DND-41 (cell line): ENCODE measurements at regions not wholly inside any gene's neighbourhood (a gene's known extent, or its start where the extent isn't known, plus 50 kb on each side); places are given as distances from the start of the nearest gene placed in this dataset.

Source experiments
- CTCF ChIP-seq: IDR thresholded peaks from 2 replicates; pipeline ENCODE4 v1.5.1; 2012; ENCODE audit warnings: borderline replicate concordance, low read length, moderate library complexity, mild to moderate bottlenecking; ENCODE audit not compliant: poor library complexity, severe bottlenecking; ENCODE audit errors: extremely low read depth
- EZH2 ChIP-seq: IDR thresholded peaks from 3 replicates; pipeline ENCODE4 v1.6.1; 2012; ENCODE audit warnings: borderline replicate concordance, low read depth, mild to moderate bottlenecking, moderate library complexity, low read length, inconsistent platforms; ENCODE audit not compliant: severe bottlenecking

DNA sequence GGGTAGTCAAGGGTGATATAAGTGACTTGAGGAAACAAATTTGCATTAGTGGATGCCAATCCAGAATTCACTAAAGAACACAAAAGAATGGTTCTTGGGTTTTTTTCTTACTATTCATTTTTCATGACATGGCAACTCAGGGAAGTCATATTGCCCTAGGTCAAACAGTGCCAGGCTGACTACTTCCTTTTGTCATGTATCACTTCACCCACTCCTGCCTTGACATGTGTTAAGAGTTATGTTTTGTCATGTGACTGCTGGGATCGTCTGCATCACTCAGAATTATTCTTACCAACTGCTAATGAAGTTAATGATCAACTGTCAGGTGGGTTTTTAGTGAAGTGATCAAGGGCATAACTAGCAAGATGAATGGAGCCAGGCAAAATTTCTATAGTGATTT, 74.2 kb downstream of the PRORP start:
- TF ChIP-seq CTCF: no peak
- no peak for TF ChIP-seq EZH2
